Muscle layer of duodenum (tissue), 2 donors: ENCODE measurements at regions not wholly inside any gene's neighbourhood (a gene's known extent, or its start where the extent isn't known, plus 50 kb on each side); places are given as distances from the start of the nearest gene placed in this dataset.
"Not testable (repeated sequence)": the region's sequence is repeated elsewhere in the genome, so short reads cannot be mapped to it uniquely, and the experiment has no call there.

ENCODE experiments used
- H3K27ac ChIP-seq: one replicate; pipeline ENCODE4 v1.7.0; 2013; ENCODE audit warnings: mild to moderate bottlenecking, low read length
- H3K27me3 ChIP-seq: one replicate; pipeline ENCODE4 v1.7.0; 2013; ENCODE audit warnings: low read depth, mild to moderate bottlenecking, control low read depth, low read length
- H3K36me3 ChIP-seq, 2 donors: one replicate each; pipeline ENCODE4 v1.7.0; 2013; ENCODE audit warnings: low read length in 2 of 2, control low read depth in 1 of 2, mild to moderate bottlenecking in 1 of 2; ENCODE audit not compliant: insufficient read depth in 2 of 2, control insufficient read depth in 1 of 2
- H3K4me1 ChIP-seq, 2 donors: one replicate each; pipeline ENCODE4 v1.7.0; 2013; ENCODE audit warnings: low read length in 2 of 2, mild to moderate bottlenecking in 2 of 2, control low read depth in 1 of 2, moderate library complexity in 1 of 2; ENCODE audit not compliant: insufficient read depth in 2 of 2, control insufficient read depth in 1 of 2
- H3K4me3 ChIP-seq, 2 donors: one replicate each; pipeline ENCODE4 v1.7.0; 2013; ENCODE audit warnings: low read length in 2 of 2, low read depth in 1 of 2, mild to moderate bottlenecking in 1 of 2
- H3K9me3 ChIP-seq, 2 donors: one replicate each; pipeline ENCODE4 v1.7.0; 2013; ENCODE audit warnings: low read length in 2 of 2, control low read depth in 1 of 2, mild to moderate bottlenecking in 1 of 2; ENCODE audit not compliant: control insufficient read depth in 1 of 2
- donor health status: healthy.

- no peak overlapping the region for H3K27ac ChIP-seq
- H3K9me3 ChIP-seq: no peaks in the 10 kb centered on the region
- no peaks in the 10 kb centered on the region for H3K36me3 ChIP-seq
- no peak overlapping the region for H3K4me3 ChIP-seq
- no peaks in the 10 kb centered on the region for H3K27me3 ChIP-seq
- no peaks in the 10 kb centered on the region for H3K4me1 ChIP-seq
Observed at GRCh38 chr4:188383180-188383579, 243.9 kb downstream of the TRIML1 start.

DNA sequence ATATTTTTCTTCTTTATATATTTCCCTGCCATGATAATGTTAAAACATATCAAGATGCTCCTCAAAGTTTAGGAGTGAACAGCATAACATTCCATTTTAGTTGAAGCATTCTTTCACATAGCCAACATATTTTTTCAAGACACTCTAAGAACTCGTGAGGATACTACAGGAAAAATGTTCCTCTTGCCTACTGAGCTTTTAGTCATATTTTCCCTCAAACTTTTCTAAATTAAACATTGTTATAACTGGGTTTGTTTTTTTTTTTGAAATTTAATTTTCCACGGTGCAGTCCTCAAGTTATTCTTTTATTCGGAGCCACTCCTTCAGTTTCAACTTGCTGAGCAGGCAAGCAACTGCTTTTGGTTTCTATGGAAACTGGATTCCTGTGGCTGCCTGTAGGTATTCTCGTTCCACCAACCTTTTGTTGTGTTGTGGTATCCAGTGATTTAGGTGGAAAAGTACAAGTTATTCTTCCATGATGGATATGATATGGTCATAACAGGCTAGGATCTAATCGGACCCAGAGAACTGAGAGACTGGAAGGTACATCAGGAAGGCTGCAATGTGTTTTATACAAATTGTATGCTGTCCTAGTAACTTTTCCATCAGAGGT, 248.0 kb downstream of the TRIML1 start:
- Histone ChIP-seq H3K27ac (no peak overlapping the region), H3K4me3 (no peak overlapping the region), H3K27me3 (no peaks in the 10 kb centered on the region), H3K9me3 (no peaks in the 10 kb centered on the region), H3K4me1 (no peaks in the 10 kb centered on the region), H3K36me3 (no peaks in the 10 kb centered on the region)

DNA sequence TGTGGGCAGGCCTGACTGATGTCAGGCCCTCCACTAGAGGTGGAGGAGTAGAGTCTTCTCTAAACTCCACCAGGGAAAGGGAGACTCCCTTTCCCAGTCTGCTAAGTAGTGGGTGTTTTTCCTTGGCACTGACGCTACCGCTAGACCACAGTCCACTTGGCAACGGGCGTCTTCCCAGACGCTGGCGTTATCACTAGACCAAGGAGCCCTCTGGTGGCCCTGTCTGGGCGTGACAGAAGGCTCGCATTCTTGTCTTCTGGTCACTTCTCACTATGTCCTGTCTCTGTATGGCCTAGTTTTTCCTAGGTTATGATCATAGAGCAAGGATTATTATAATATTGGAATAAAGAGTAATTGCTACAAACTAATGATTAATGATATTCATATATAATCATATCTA, 252.1 kb downstream of the TRIML1 start:
- not testable (repeated sequence) for H3K27me3 ChIP-seq, H3K27ac ChIP-seq, H3K4me3 ChIP-seq, H3K9me3 ChIP-seq, H3K4me1 ChIP-seq, H3K36me3 ChIP-seq

DNA sequence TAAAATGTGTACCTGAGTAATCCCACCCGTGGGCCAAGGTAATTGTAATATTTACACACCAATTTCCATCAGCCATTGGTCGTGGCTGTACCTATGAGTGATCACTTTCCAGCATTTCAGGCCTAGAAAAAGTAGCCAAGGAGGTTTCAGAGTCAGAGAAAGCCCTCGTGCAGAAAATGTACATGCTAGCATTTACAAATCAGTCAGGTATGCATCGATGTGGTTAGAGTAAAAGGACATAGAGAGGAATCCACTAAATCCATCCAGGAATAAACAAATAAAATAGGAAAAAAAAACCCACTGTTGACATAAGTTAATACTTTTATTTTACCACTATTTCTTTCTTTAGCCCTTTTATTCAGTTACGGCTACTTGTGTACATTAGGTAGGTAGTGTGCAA, 256.8 kb downstream of the TRIML1 start:
- H3K27ac ChIP-seq: no peak overlapping the region
- no peak overlapping the region for H3K4me3 ChIP-seq
- H3K27me3 ChIP-seq: no peaks in the 10 kb centered on the region
- no peaks in the 10 kb centered on the region for H3K4me1 ChIP-seq
- peaks cover 0 to 3% of the 10 kb centered on the region in 2 donors for H3K36me3 ChIP-seq
- H3K9me3 ChIP-seq: peaks cover 0 to 3% of the 10 kb centered on the region in 2 donors

DNA sequence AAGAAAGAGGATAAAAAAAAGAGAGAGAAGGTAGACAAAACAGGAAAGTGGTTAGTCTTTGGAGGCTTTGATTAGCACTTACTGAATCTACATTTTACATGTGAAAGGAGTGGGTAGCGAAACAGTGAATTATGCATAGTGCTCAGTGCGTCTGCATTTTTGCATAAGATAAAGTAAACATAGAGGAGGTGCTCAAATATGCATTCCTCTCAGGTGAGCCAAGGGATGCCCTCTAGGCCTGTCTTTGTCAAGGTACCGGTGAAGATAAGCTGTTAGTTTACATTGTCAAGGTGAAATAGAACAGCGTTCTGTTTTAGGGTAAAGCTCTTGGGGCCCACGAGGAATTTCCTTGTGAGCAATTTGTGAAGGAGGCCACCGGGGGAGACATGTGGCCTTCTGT, 260.6 kb downstream of the TRIML1 start:
- H3K27ac ChIP-seq: no peak overlapping the region
- no peaks in the 10 kb centered on the region for H3K27me3 ChIP-seq
- H3K36me3 ChIP-seq: peaks cover 0 to 10% of the 10 kb centered on the region in 2 donors
- peaks cover 0 to 3% of the 10 kb centered on the region in 2 donors for H3K9me3 ChIP-seq
- no peaks in the 10 kb centered on the region for H3K4me1 ChIP-seq
- H3K4me3 ChIP-seq: no peak overlapping the region

DNA sequence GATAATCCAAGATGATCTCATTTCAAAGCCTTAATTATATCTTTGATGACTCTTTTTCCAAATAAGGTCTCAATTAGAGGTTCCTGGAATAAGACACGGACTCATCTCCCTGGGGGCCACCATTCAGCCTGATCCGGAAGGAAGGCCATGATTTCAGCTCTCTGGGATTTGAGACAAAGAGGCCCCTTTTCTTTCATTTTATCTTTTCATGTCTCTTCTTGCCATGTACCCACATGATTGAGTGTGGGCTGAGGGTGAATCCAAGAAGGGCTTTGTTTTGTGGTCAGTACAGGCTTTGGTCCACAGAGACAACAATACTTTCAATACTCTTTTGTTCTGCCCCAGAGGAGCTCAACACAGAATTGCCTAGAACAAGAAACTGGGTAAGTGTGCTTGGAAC, 261.2 kb downstream of the TRIML1 start:
- Histone ChIP-seq H3K36me3 (peaks cover 0 to 10% of the 10 kb centered on the region in 2 donors), H3K4me3 (no peak overlapping the region), H3K27ac (no peak overlapping the region), H3K27me3 (no peaks in the 10 kb centered on the region), H3K4me1 (no peaks in the 10 kb centered on the region), H3K9me3 (peaks cover 0 to 3% of the 10 kb centered on the region in 2 donors)

- Histone ChIP-seq H3K27me3 (no peaks in the 10 kb centered on the region), H3K9me3 (peaks cover 0 to 5% of the 10 kb centered on the region in 2 donors), H3K27ac (no peak overlapping the region), H3K4me3 (no peak overlapping the region), H3K4me1 (no peaks in the 10 kb centered on the region), H3K36me3 (peaks cover 0 to 10% of the 10 kb centered on the region in 2 donors)
Observed at GRCh38 chr4:188403272-188403671, 264.0 kb downstream of the TRIML1 start.

DNA sequence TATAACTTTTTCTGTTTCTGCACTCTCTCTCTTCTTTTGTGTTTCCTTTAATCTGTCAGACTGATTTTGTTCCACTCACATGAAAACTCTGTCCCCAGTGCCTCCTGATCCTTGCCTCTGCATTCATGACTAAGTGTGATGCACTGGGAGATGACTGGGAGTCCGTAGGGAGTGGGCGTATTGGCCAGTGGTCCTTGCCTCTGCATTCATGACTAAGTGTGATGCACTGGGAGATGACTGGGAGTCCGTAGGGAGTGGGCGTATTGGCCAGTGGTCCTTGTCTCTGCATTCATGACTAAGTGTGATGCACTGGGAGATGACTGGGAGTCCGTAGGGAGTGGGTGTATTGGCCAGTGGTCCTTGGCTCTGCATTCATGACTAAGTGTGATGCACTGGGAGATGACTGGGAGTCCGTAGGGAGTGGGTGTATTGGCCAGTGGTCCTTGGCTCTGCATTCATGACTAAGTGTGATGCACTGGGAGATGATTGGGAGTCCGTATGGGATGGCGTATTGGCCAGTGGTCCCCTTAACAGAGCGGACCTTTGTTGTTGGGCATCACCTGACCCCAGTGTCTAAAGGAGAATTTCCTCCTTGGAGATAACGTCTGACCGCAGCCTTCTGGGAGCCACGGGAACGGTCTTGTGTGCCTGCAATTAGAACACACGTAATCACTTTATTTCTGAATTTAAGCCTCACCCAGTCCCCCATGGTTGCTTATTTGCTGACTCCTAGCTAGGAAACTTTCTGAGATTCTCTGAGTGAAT, 266.0 kb downstream of the TRIML1 start:
- H3K4me3 ChIP-seq, H3K27ac ChIP-seq, H3K27me3 ChIP-seq, H3K4me1 ChIP-seq, H3K9me3 ChIP-seq: not testable (repeated sequence)
- H3K36me3 ChIP-seq: peaks cover 0 to 10% of the 10 kb centered on the region in 2 donors

DNA sequence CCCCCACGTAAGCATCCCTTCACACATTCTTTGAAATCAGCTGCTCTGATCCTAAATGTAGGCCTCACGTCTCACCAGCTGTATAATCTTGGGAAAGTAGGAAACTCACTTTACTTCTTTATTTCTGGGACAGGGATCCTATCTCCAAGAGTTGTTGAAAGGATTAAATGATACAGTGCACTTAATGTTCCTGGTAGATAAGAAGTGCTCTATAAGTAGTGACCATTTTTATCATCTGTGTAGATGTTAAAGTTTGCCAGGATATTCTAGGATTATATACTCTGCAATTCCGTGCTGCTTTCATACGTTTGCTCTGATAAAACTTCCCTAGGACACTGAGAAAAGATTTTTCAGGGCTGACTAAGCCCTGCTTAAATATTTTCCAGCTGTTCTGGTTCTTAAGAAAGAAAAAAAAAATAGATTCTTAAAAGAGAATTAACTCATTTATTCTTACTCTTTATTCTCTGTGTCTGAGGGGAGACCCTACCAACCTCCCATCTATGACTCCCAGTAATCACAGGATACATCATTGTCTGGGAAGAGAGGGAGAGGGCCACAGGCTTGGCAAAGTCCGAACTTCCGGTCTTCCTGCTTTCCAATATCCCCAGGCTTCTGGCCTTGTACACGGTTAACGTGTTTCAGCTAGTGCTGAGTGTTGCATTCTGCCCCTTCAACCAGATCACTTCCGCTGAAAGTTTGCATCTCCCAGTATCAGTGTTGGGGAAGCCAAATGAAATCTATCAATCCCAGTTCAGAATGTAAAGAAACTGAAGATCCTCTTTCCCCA, 269.2 kb downstream of the TRIML1 start:
- Histone ChIP-seq H3K36me3 (peaks cover 0 to 5% of the 10 kb centered on the region in 2 donors), H3K4me1 (no peaks in the 10 kb centered on the region), H3K4me3 (no peak overlapping the region), H3K9me3 (peaks cover 0 to 5% of the 10 kb centered on the region in 2 donors), H3K27me3 (no peaks in the 10 kb centered on the region), H3K27ac (no peak overlapping the region)

DNA sequence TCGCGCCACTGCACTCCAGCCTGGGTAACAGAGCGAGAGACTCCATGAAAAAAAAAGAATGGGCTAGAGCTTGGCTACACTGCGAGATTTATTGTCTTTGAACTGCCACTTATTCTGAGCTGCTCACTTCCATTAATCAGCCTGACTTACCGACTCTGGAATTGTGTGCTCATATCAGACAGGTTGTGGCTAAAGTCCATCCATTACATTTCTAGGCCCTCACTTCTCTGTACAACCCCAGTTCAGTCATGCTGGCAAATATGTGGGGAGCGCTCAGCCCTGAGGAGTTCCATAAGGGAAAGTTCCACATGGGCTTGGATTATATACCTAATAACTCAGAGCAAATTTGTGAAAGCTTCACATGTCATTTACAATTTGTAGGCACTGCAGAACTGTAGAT, 270.6 kb downstream of the TRIML1 start:
- Histone ChIP-seq H3K27ac (no peak overlapping the region), H3K36me3 (peaks cover 0 to under 1% of the 10 kb centered on the region in 2 donors), H3K4me1 (no peaks in the 10 kb centered on the region), H3K4me3 (no peak overlapping the region), H3K9me3 (peaks cover 0 to 5% of the 10 kb centered on the region in 2 donors), H3K27me3 (no peaks in the 10 kb centered on the region)

GRCh38 chr4:188411805-188412204, 272.6 kb downstream of the TRIML1 start:
- Histone ChIP-seq H3K4me3 (no peak overlapping the region), H3K27me3 (no peaks in the 10 kb centered on the region), H3K4me1 (no peaks in the 10 kb centered on the region), H3K9me3 (peaks cover 0 to 2% of the 10 kb centered on the region in 2 donors), H3K36me3 (no peaks in the 10 kb centered on the region), H3K27ac (no peak overlapping the region)
